PFSK-1 (cell line): ENCODE measurements at regions not wholly inside any gene's neighbourhood (a gene's known extent, or its start where the extent isn't known, plus 50 kb on each side); places are given as distances from the start of the nearest gene placed in this dataset.

ENCODE experiments used
- FOXP2 ChIP-seq: optimal IDR thresholded peaks from 2 replicates; pipeline ENCODE3; 2011; ENCODE audit warnings: borderline replicate concordance, control low read depth, inconsistent platforms; ENCODE audit not compliant: insufficient read depth; ENCODE audit errors: extremely low read length, extremely low read depth
- POLR2AphosphoS5 ChIP-seq: IDR thresholded peaks from 2 replicates; pipeline ENCODE4 v1.6.1; 2012; ENCODE audit warnings: low read depth, mild to moderate bottlenecking, control low read depth, low read length, moderate library complexity
- SIN3A ChIP-seq: IDR thresholded peaks from 2 replicates; pipeline ENCODE4 v1.6.1; 2012; ENCODE audit warnings: mild to moderate bottlenecking, low read length, moderate library complexity, borderline replicate concordance; ENCODE audit not compliant: insufficient read depth
- TAF1 ChIP-seq: IDR thresholded peaks from 2 replicates; pipeline ENCODE4 v1.6.1; 2012; ENCODE audit warnings: low read length, control low read depth, borderline replicate concordance; ENCODE audit not compliant: insufficient read depth
- TF ChIP-seq, protein P1 (sequence below), 2 experiments: IDR thresholded peaks; 2 replicates each; pipeline versions ENCODE4 v1.6.1 to v1.8.0; 2011 to 2012; ENCODE audit warnings: low read depth in 2 of 2, low read length in 2 of 2, control low read depth in 1 of 2, inconsistent platforms in 1 of 2, mild to moderate bottlenecking in 1 of 2, moderate library complexity in 1 of 2; ENCODE audit not compliant: insufficient read depth in 1 of 2

DNA sequence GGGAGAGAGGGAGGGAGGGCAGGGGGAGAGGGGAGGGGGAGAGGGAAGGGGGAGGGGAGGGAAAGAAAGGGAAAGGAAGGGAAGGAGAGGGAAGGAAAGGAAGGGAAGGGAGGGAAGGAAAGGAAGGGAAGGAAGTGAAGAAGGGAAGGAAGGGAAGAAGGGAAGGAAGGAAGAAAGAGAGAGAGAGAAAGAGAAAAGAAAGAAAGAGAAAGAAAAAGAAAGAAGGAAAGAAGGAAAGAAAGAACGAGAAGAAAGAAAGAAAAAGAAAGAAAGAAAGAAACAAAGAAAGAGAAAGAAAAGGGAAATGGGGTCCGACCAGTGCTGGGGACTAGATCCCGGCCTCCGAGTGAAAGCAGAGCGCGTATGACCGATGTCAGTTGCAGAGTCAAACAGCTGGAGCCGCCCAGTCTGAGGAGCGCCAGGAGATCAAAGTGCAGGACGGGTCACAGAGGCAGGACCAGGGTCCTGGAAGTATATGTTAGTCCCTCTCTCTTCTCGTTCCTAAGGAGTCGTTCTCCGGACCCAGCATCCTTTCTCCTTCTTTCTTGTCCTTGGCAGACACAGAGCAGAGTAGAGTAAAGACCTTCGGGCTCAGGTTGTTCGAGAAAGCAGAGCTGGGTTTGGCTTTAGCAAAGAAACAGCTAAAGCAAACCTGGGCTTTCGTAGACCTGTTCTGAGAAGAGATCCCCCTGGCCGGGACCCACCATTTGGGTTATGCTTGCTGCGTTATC, 305.4 kb upstream of the MSX2 start:
- TF ChIP-seq, protein P1, sequence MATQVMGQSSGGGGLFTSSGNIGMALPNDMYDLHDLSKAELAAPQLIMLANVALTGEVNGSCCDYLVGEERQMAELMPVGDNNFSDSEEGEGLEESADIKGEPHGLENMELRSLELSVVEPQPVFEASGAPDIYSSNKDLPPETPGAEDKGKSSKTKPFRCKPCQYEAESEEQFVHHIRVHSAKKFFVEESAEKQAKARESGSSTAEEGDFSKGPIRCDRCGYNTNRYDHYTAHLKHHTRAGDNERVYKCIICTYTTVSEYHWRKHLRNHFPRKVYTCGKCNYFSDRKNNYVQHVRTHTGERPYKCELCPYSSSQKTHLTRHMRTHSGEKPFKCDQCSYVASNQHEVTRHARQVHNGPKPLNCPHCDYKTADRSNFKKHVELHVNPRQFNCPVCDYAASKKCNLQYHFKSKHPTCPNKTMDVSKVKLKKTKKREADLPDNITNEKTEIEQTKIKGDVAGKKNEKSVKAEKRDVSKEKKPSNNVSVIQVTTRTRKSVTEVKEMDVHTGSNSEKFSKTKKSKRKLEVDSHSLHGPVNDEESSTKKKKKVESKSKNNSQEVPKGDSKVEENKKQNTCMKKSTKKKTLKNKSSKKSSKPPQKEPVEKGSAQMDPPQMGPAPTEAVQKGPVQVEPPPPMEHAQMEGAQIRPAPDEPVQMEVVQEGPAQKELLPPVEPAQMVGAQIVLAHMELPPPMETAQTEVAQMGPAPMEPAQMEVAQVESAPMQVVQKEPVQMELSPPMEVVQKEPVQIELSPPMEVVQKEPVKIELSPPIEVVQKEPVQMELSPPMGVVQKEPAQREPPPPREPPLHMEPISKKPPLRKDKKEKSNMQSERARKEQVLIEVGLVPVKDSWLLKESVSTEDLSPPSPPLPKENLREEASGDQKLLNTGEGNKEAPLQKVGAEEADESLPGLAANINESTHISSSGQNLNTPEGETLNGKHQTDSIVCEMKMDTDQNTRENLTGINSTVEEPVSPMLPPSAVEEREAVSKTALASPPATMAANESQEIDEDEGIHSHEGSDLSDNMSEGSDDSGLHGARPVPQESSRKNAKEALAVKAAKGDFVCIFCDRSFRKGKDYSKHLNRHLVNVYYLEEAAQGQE (IDR thresholded peaks at IDR 0.05; ENCODE audit: insufficient read depth in 1 of 2, low read depth in 2 of 2, low read length in 2 of 2): no peak
- TF ChIP-seq POLR2AphosphoS5: no peak
- TF ChIP-seq TAF1: no peak
- TF ChIP-seq FOXP2: no peak
- TF ChIP-seq SIN3A: no peak
